RWPE1 (cell line): ENCODE measurements at regions not wholly inside any gene's neighbourhood (a gene's known extent, or its start where the extent isn't known, plus 50 kb on each side); places are given as distances from the start of the nearest gene placed in this dataset.
A peak's percentile ranks its signal among the peaks of the same experiment; 100 is the strongest.
"Not testable (repeated sequence)": the region's sequence is repeated elsewhere in the genome, so short reads cannot be mapped to it uniquely, and the experiment has no call there.

ENCODE experiments used
- CTCF ChIA-PET: fragments of 350-600 bp; sonication (Branson Sonifier 250); formaldehyde crosslinking; extraction: SDS; loops from one replicate; lab custom pipeline; 2021; lab: Yijun Ruan, JAX
- POLR2A ChIA-PET: fragments of 400-600 bp; formaldehyde crosslinking; extraction: SDS; loops from one replicate; lab custom pipeline; 2020; ENCODE audit warnings: antibody characterized with exemption; ENCODE audit not compliant: low non-redundant PET; lab: Yijun Ruan, JAX
- DNase-seq: peaks from one replicate; pipeline ENCODE4 v3.0.0; 2012; ENCODE audit warnings: low spot score
- H3K27ac ChIP-seq: fragments of 450-650 bp; 2 replicates; pipeline ENCODE4 v1.5.1; 2017
- TF ChIP-seq, protein P1 (sequence below): fragments of 450-650 bp; conservative IDR thresholded peaks from 2 replicates; pipeline ENCODE4 v1.5.1; 2017; ENCODE audit warnings: low read depth, mild to moderate bottlenecking

DNA sequence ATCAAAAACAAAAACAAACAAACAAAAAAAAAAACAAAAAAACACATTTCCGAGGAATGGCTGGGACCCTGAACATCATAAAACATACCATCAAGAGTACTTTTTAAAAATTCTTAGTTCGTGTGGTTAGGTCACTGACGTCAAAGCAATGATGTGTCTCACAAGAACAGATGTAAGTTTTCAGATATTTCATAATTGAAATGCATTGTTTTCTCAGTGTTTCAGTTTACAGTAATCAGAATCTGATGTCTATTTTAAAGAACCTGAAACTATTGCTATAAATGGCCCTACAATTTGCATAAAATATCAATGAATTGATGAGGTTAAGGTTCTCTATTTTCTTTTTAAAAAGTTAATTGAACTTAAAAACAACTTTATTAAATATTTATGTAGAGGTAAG lies 103.7 kb upstream of the HGF start:
- POLR2A ChIA-PET: no interaction called here
- CTCF ChIA-PET: no interaction called here
- DNase-seq: no peak

DNA sequence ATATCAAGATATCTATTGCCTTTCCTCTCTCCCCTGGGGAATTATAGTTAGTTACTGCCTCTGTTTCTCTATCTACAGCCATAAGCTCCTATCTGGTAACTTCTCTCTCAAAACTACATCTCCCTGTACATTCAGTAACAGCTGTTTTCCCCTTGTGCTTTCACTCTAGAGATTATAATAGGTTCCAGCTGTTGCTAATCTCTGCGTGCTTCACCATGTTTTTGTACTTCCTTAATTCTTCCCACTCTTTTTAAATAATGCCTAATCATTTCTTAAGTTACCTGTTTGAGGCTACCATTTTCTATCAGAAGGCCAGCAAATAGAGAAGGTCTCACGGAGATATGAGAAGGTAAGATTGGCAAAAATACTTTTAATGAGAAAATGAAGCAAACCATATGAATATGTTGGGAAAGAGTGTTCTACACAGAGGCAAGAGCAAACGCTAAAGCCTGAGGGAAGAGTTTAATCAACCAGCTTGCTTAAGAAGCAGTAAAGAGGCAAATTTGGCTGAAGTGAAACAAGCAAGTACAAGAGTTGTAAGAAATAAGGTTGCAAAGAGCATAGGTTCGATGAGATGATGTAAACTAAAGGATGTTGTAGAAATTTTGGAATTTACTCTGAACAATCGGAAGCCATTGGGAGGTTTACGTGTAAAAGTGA lies 101.9 kb upstream of the HGF start:
- CTCF ChIA-PET: interaction anchor here (0.5 kb wide), 1 partner anchor 110 kb away, joined by 3 read pairs; no protein-coding TSS in a partner anchor
- no peak overlapping the region for H3K27ac ChIP-seq
- POLR2A ChIA-PET: no interaction called here

More for the DNA sequence above, 103.7 kb upstream of the HGF start:
- TF ChIP-seq, protein P1, sequence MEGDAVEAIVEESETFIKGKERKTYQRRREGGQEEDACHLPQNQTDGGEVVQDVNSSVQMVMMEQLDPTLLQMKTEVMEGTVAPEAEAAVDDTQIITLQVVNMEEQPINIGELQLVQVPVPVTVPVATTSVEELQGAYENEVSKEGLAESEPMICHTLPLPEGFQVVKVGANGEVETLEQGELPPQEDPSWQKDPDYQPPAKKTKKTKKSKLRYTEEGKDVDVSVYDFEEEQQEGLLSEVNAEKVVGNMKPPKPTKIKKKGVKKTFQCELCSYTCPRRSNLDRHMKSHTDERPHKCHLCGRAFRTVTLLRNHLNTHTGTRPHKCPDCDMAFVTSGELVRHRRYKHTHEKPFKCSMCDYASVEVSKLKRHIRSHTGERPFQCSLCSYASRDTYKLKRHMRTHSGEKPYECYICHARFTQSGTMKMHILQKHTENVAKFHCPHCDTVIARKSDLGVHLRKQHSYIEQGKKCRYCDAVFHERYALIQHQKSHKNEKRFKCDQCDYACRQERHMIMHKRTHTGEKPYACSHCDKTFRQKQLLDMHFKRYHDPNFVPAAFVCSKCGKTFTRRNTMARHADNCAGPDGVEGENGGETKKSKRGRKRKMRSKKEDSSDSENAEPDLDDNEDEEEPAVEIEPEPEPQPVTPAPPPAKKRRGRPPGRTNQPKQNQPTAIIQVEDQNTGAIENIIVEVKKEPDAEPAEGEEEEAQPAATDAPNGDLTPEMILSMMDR: no peak
- no peak overlapping the region for H3K27ac ChIP-seq

GRCh38 chr7:81870608-81871007 lies 100.8 kb upstream of the HGF start:
- POLR2A ChIA-PET: no interaction called here
- DNase-seq: no peak
- no peak overlapping the region for H3K27ac ChIP-seq
- TF ChIP-seq, protein P1: no peak
- CTCF ChIA-PET: interaction anchor here (0.5 kb wide), 1 partner anchor 971 kb away, joined by 5 read pairs; no protein-coding TSS in a partner anchor

More for the DNA sequence above, 101.9 kb upstream of the HGF start:
- TF ChIP-seq, protein P1: no peak
- no peak for DNase-seq

- POLR2A ChIA-PET: no interaction called here
- H3K27ac ChIP-seq: no peak overlapping the region
- TF ChIP-seq, protein P1: no peak
- CTCF ChIA-PET: no interaction called here
- no peak for DNase-seq
These were observed 99.8 kb upstream of the HGF start for GRCh38 chr7:81869670-81870069.

- ChIA-PET CTCF (no interaction called here), POLR2A (no interaction called here)
These were observed 95.9 kb upstream of the HGF start for GRCh38 chr7:81865754-81866153.

DNA sequence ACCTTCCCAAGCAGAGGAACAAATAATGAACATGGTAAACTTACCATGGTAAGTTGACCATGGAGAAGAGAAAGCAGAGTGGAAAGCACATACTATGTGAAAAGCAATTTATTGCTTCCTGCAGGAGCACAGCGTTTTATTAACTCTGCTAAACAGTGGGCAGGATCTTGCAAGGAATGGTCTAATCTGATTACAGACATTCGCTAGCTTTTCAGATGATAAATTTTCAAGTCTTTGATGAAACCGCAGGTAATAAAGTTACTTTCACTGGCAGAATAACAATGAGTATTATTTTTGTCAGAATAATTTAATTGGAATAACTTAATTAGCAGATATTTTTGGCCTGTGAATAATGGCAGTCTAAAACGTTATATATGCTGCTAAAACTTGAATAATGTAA lies 89.6 kb upstream of the HGF start:
- ChIA-PET CTCF (interaction anchor here (0.7 kb wide), 1 partner anchor 819 kb away, joined by 3 read pairs; no protein-coding TSS in a partner anchor), POLR2A (no interaction called here)
- no peak overlapping the region for H3K27ac ChIP-seq
- no peak for DNase-seq
- TF ChIP-seq, protein P1: no peak

More at GRCh38 chr7:81865754-81866153, 95.9 kb upstream of the HGF start:
- TF ChIP-seq, protein P1: no peak
- no peak for DNase-seq
- no peak overlapping the region for H3K27ac ChIP-seq

DNA sequence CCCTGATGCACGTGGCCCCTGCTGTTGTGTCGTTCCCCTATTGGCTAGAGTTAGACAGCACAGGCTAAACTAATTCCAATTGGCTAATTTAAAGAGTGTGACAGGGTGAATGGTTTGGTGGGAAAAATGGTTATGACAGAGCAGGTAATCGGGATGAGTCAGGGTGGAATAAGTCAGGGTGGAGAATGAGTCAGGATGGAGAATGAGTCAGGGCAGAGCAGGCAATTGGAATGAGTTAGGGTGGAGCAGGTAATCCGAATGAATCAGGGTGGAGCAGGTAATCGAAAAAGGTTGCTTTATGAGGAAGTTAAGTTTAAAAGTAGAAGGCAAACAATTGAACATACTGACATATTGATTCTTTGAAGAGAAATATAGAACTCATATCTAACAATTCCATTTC lies 89.0 kb upstream of the HGF start:
- H3K27ac ChIP-seq, POLR2A ChIA-PET: not testable (repeated sequence)
- CTCF ChIA-PET: interaction anchor here (0.7 kb wide), 1 partner anchor 819 kb away, joined by 3 read pairs; no protein-coding TSS in a partner anchor
- DNase-seq: peak; percentile 3
